ENCODE measurements at regions not wholly inside any gene's neighbourhood (a gene's known extent, or its start where the extent isn't known, plus 50 kb on each side); places are given as distances from the start of the nearest gene placed in this dataset.
A peak's percentile ranks its signal among the peaks of the same experiment; 100 is the strongest.

DNA sequence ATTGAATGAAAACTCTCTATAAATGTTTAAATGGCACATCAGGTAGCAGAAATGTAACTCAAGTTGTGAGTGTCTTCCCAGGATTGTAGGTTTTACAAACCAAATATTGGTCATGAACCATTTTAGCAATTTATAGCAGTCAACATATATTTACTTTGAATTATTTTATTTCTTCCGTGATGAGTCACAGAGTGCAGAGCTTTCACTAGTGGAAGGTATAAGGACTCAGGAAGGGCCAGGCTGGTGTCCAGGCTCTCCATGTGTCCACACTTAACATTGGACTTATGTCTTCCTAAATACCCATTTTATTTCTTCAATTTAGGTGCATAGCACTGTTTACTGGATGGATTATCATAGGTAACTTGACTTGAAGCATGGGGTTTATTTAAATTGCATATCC is 120.9 kb downstream of the OLIG3 start:
- no TSS peak for BruUV-seq (replicated peaks)
- DNase-seq: no peak
- Histone ChIP-seq H3K27me3 (ENCODE audit: insufficient read depth, low read depth) (no peaks in the 10 kb centered on the region), H3K9me3 (ENCODE audit: insufficient read depth, low read depth) (no peaks in the 10 kb centered on the region; the same call in 1 of the 2 replicates), H3K4me2 (no peak overlapping the region), H2AFZ (no peak overlapping the region), H3K9me2 (ENCODE audit: insufficient read depth) (no peaks in the 10 kb centered on the region), H3K4me1 (replicated peaks; ENCODE audit: insufficient read depth) (no peaks in the 10 kb centered on the region), H4K20me1 (ENCODE audit: insufficient read depth) (no peaks in the 10 kb centered on the region), H3K27ac (no peak overlapping the region), H3F3A (ENCODE audit: insufficient read depth, low read depth) (no peaks in the 10 kb centered on the region), H3K4me3 (no peak overlapping the region), H3K79me2 (ENCODE audit: low read depth) (no peaks in the 10 kb centered on the region), H3K36me3 (ENCODE audit: low read depth) (no peaks in the 10 kb centered on the region)
- ChIA-PET POLR2A (ENCODE audit: unreplicated experiment) (no interaction called here), CTCF (no interaction called here)
- no peak for TF ChIP-seq EZH2 (IDR thresholded peaks at IDR 0.05; ENCODE audit: low read depth)
- TF ChIP-seq, protein P1, sequence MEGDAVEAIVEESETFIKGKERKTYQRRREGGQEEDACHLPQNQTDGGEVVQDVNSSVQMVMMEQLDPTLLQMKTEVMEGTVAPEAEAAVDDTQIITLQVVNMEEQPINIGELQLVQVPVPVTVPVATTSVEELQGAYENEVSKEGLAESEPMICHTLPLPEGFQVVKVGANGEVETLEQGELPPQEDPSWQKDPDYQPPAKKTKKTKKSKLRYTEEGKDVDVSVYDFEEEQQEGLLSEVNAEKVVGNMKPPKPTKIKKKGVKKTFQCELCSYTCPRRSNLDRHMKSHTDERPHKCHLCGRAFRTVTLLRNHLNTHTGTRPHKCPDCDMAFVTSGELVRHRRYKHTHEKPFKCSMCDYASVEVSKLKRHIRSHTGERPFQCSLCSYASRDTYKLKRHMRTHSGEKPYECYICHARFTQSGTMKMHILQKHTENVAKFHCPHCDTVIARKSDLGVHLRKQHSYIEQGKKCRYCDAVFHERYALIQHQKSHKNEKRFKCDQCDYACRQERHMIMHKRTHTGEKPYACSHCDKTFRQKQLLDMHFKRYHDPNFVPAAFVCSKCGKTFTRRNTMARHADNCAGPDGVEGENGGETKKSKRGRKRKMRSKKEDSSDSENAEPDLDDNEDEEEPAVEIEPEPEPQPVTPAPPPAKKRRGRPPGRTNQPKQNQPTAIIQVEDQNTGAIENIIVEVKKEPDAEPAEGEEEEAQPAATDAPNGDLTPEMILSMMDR (conservative IDR thresholded peaks at IDR 0.05): no peak
- intact Hi-C loops (cut with micrococcal nuclease; ENCODE audit: unreplicated experiment): no loop called here

DNA sequence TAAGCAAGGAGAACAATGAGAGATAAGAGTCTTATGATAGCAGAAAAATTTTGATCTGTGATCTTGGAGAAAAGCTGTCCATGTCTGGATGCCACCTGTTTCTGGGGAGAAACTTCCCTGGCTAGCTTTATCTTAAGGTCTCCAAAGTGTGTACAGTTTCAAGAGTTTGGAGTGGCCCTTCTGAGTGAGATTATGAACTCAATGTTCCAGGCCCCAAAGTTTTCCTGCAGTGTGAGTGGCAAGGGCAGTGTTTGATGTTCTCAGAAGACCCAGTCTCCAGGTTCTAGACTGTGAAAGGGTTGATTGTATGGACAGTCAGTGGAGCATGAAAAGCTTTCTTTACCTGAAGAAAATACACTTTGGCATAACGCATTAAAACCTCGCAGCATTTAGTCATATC is 121.7 kb downstream of the OLIG3 start:
- intact Hi-C loops (cut with micrococcal nuclease; ENCODE audit: unreplicated experiment): no loop called here
- H3K36me3 ChIP-seq (ENCODE audit: low read depth): no peaks in the 10 kb centered on the region
- H3K9me3 ChIP-seq (ENCODE audit: insufficient read depth, low read depth): no peaks in the 10 kb centered on the region
- no peaks in the 10 kb centered on the region for H3K79me2 ChIP-seq (ENCODE audit: low read depth)
- CTCF ChIA-PET: no interaction called here
- H4K20me1 ChIP-seq (ENCODE audit: insufficient read depth): no peaks in the 10 kb centered on the region
- no peaks in the 10 kb centered on the region for H3K9me2 ChIP-seq (ENCODE audit: insufficient read depth)
- POLR2A ChIA-PET (ENCODE audit: unreplicated experiment): no interaction called here
- BruUV-seq (replicated peaks): no TSS peak
- no peaks in the 10 kb centered on the region for H3K27me3 ChIP-seq (ENCODE audit: insufficient read depth, low read depth)
- no peak for DNase-seq
- no peak overlapping the region for H3K27ac ChIP-seq
- no peaks in the 10 kb centered on the region for H3K4me1 ChIP-seq (replicated peaks; ENCODE audit: insufficient read depth)
- H3K4me2 ChIP-seq: no peak overlapping the region
- H2AFZ ChIP-seq: no peak overlapping the region
- H3F3A ChIP-seq (ENCODE audit: insufficient read depth, low read depth): no peaks in the 10 kb centered on the region
- TF ChIP-seq, protein P1 (conservative IDR thresholded peaks at IDR 0.05): no peak
- no peak for TF ChIP-seq EZH2 (IDR thresholded peaks at IDR 0.05; ENCODE audit: low read depth)
- no peak overlapping the region for H3K4me3 ChIP-seq

DNA sequence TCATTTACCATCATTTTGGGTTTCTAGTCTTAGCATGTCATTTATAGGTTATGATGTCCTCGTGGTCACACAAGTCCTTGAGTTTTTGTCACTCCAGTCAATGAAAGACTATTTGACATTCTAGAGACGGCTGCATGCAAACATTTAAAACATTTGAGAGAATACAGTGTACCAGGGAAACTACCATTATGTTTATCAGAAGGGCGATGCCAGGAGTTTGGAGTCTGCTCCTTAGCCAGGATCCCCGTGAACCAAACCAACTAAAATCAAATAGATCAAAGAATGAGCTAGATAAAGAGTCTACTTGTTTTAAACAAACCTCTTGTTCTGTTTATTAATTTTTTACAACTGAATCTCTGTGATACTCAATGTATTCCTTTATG is 122.6 kb downstream of the OLIG3 start:
- H3K4me1 ChIP-seq (replicated peaks; ENCODE audit: insufficient read depth): no peaks in the 10 kb centered on the region
- no peaks in the 10 kb centered on the region for H3K9me2 ChIP-seq (ENCODE audit: insufficient read depth)
- no peak overlapping the region for H3K4me2 ChIP-seq
- H2AFZ ChIP-seq: no peak overlapping the region
- POLR2A ChIA-PET (ENCODE audit: unreplicated experiment): no interaction called here
- DNase-seq: peak in 1 of 2 experiments; percentile 32
- no peak overlapping the region for H3K4me3 ChIP-seq
- CTCF ChIA-PET: no interaction called here
- no peaks in the 10 kb centered on the region for H3F3A ChIP-seq (ENCODE audit: insufficient read depth, low read depth)
- no peaks in the 10 kb centered on the region for H3K79me2 ChIP-seq (ENCODE audit: low read depth)
- intact Hi-C loops (cut with micrococcal nuclease; ENCODE audit: unreplicated experiment): no loop called here
- BruUV-seq (replicated peaks): no TSS peak
- no peak overlapping the region for H3K27ac ChIP-seq
- no peaks in the 10 kb centered on the region for H3K9me3 ChIP-seq (ENCODE audit: insufficient read depth, low read depth)
- H4K20me1 ChIP-seq (ENCODE audit: insufficient read depth): no peaks in the 10 kb centered on the region
- TF ChIP-seq, protein P1 (conservative IDR thresholded peaks at IDR 0.05): 0 out of 2 replicates have a peak, but pooled peaks have one; percentile 2
- no peak for TF ChIP-seq EZH2 (IDR thresholded peaks at IDR 0.05; ENCODE audit: low read depth)
- no peaks in the 10 kb centered on the region for H3K36me3 ChIP-seq (ENCODE audit: low read depth)
- no peaks in the 10 kb centered on the region for H3K27me3 ChIP-seq (ENCODE audit: insufficient read depth, low read depth)
